RWPE1 (cell line): ENCODE measurements at regions not wholly inside any gene's neighbourhood (a gene's known extent, or its start where the extent isn't known, plus 50 kb on each side); places are given as distances from the start of the nearest gene placed in this dataset.
"Not testable (repeated sequence)": the region's sequence is repeated elsewhere in the genome, so short reads cannot be mapped to it uniquely, and the experiment has no call there.

ENCODE experiments used
- CTCF ChIA-PET: fragments of 350-600 bp; sonication (Branson Sonifier 250); formaldehyde crosslinking; extraction: SDS; loops from one replicate; lab custom pipeline; 2021; lab: Yijun Ruan, JAX
- POLR2A ChIA-PET: fragments of 400-600 bp; formaldehyde crosslinking; extraction: SDS; loops from one replicate; lab custom pipeline; 2020; ENCODE audit warnings: antibody characterized with exemption; ENCODE audit not compliant: low non-redundant PET; lab: Yijun Ruan, JAX
- DNase-seq: peaks from one replicate; pipeline ENCODE4 v3.0.0; 2012; ENCODE audit warnings: low spot score
- H3K27ac ChIP-seq: fragments of 450-650 bp; 2 replicates; pipeline ENCODE4 v1.5.1; 2017
- TF ChIP-seq, protein P1 (sequence below): fragments of 450-650 bp; conservative IDR thresholded peaks from 2 replicates; pipeline ENCODE4 v1.5.1; 2017; ENCODE audit warnings: low read depth, mild to moderate bottlenecking

DNA sequence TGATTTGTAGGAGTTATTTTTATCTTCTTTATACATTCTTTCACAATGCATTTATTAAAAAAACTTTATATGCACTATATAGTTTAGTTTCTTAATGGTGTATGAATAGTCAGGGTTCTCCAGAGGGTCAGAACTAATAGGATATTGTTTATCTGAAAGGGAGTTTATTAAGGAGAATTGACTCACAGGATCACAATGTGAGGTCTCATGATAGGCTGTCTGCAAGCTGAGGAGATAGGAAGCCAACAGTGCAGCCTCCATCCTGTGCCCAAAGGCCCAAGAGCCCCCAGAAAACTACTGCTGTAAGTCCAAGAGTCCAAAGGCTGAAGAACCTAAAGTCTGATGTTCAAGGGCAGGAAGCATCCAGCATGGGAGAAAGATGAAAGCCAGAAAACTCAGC lies 192.8 kb upstream of the AHR start:
- no peak for DNase-seq
- ChIA-PET POLR2A (no interaction called here), CTCF (no interaction called here)
- TF ChIP-seq, protein P1, sequence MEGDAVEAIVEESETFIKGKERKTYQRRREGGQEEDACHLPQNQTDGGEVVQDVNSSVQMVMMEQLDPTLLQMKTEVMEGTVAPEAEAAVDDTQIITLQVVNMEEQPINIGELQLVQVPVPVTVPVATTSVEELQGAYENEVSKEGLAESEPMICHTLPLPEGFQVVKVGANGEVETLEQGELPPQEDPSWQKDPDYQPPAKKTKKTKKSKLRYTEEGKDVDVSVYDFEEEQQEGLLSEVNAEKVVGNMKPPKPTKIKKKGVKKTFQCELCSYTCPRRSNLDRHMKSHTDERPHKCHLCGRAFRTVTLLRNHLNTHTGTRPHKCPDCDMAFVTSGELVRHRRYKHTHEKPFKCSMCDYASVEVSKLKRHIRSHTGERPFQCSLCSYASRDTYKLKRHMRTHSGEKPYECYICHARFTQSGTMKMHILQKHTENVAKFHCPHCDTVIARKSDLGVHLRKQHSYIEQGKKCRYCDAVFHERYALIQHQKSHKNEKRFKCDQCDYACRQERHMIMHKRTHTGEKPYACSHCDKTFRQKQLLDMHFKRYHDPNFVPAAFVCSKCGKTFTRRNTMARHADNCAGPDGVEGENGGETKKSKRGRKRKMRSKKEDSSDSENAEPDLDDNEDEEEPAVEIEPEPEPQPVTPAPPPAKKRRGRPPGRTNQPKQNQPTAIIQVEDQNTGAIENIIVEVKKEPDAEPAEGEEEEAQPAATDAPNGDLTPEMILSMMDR: no peak
- H3K27ac ChIP-seq: no peak overlapping the region

- no peak for DNase-seq
- ChIA-PET POLR2A (no interaction called here), CTCF (no interaction called here)
- H3K27ac ChIP-seq: no peak overlapping the region
- TF ChIP-seq, protein P1: no peak
Measured at GRCh38 chr7:17108049-17108584, 190.3 kb upstream of the AHR start.

- TF ChIP-seq, protein P1: no peak
- POLR2A ChIA-PET: no interaction called here
- H3K27ac ChIP-seq: no peak overlapping the region
- no peak for DNase-seq
- CTCF ChIA-PET: no interaction called here
Measured at GRCh38 chr7:17109020-17109419, 189.4 kb upstream of the AHR start.

GRCh38 chr7:17113770-17114169 lies 184.7 kb upstream of the AHR start:
- POLR2A ChIA-PET, H3K27ac ChIP-seq, DNase-seq: not testable (repeated sequence)
- CTCF ChIA-PET: interaction anchor here (0.8 kb wide), 1 partner anchor 157 kb away, joined by 3 read pairs; no protein-coding TSS in a partner anchor

GRCh38 chr7:17118412-17118811 lies 180.0 kb upstream of the AHR start:
- CTCF ChIA-PET: no interaction called here
- no peak for DNase-seq
- POLR2A ChIA-PET: no interaction called here
- H3K27ac ChIP-seq: no peak overlapping the region
- TF ChIP-seq, protein P1: no peak

DNA sequence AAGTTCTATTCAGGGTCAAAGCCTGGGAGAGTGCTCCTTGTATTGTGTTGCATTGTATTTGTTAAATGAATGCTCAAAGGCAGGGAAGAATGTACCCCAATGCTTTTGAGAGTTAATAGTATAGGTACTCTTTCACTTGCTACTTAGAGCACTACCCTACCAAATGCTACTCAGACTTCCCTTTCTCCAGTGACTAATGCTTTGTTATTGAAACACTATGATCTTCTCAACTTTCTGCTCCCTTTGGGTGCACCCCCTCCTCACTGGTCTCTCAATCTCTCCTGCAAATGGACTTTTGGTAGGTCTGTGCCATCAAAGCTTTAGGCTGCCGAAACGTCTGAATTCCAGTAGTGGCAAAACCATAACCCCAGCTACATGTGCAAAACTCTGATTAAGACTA lies 177.7 kb upstream of the AHR start:
- no peak overlapping the region for H3K27ac ChIP-seq
- ChIA-PET CTCF (interaction anchor here (0.5 kb wide), 1 partner anchor 524 kb away, joined by 3 read pairs; no protein-coding TSS in a partner anchor), POLR2A (no interaction called here)
- TF ChIP-seq, protein P1: no peak
- no peak for DNase-seq

DNA sequence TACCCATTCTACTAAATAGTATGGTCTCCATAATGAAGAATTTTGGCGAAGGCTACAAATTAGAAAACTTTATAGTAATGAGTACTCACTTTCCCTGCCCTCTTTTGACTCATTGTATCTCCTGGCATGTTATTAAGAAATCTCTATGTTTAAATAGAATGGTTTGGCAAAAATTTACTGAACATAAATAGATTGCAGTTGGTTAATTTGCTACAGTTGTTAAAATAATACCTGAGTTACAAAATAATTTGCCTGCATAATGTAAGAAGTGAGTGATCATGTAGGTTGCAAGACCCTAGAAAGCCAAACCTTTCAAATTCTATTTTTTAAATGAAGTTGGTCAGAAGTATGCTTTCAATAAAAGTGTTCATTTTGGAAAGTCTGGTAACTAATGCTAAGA lies 176.8 kb upstream of the AHR start:
- DNase-seq: no peak
- ChIA-PET POLR2A (no interaction called here), CTCF (no interaction called here)
- TF ChIP-seq, protein P1: no peak
- no peak overlapping the region for H3K27ac ChIP-seq
